Jurkat, Clone E6-1 (cell line): ENCODE measurements at regions not wholly inside any gene's neighbourhood (a gene's known extent, or its start where the extent isn't known, plus 50 kb on each side); places are given as distances from the start of the nearest gene placed in this dataset.

Experiments
- DNase-seq: peaks from one replicate; pipeline ENCODE4 v3.0.0-alpha.2; 2011; ENCODE audit warnings: low read depth, low spot score
- H3K4me3 ChIP-seq: 2 replicates; pipeline ENCODE4 v1.5.1; 2011; ENCODE audit warnings: mild to moderate bottlenecking, low read length, control low read depth, moderate library complexity

DNA sequence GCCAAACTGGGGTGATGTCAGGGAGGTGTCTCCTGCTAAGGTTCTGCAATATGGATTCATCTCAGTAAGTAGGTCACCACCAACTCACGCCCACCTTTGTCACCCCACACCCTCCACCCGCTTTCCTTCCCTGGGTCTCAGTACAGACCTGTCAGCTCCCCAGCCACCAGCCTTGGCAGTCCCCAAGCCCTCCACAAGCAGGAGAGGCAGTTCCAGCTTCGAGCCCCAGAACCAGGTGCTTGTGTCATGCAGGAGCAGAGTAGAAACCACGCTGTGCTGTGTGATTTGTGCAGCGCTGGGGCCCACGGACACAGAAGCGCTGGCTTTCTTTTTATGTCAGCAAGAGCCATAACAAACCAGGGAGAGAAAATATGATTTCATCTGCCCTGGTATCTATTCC is 89.0 kb upstream of the CDH4 start:
- H3K4me3 ChIP-seq: no peak overlapping the region
- no peak for DNase-seq

- no peak overlapping the region for H3K4me3 ChIP-seq
- no peak for DNase-seq
Measured at GRCh38 chr20:61166324-61166723, 85.7 kb upstream of the CDH4 start.

DNA sequence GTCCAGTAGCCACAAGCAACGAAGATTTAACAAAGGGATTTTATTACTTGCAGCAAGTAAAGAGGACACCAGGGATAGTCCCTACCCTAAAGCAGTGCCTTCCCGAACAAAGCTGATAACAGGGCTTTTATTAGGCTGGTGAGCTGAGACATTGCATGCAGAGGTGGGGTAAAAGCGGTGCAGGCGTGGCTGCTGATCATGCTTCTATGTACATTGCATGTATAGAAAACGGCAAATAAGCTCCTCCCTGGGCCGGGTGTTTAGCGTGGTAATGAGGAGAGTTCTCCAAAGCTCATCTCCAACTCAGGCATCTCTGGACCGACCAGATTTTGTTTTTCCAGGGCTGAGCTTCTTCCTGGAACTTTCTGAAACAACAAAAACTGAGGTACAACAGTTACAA is 83.5 kb upstream of the CDH4 start:
- no peak for DNase-seq
- H3K4me3 ChIP-seq: no peak overlapping the region

GRCh38 chr20:61169874-61170273 is 82.2 kb upstream of the CDH4 start:
- no peak for DNase-seq
- no peak overlapping the region for H3K4me3 ChIP-seq

GRCh38 chr20:61170496-61171320 is 81.4 kb upstream of the CDH4 start:
- DNase-seq: peak; percentile 51
- no peak overlapping the region for H3K4me3 ChIP-seq

DNA sequence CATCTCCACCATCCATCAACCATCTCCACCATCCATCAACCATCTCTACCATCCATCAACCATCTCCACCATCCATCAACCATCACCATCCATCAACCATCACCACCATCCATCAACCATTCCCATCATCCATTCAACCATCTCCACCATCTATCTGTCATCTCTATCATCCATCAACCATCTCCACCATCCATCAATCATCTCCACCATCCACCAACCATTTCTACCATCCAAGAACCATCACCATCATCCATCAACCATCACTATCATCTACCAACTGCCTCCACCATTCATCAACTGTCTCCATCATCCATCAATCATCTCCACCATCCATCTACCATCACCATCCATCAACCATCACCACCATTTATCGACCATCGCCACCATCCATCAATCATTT is 78.8 kb upstream of the CDH4 start:
- DNase-seq: no peak

DNA sequence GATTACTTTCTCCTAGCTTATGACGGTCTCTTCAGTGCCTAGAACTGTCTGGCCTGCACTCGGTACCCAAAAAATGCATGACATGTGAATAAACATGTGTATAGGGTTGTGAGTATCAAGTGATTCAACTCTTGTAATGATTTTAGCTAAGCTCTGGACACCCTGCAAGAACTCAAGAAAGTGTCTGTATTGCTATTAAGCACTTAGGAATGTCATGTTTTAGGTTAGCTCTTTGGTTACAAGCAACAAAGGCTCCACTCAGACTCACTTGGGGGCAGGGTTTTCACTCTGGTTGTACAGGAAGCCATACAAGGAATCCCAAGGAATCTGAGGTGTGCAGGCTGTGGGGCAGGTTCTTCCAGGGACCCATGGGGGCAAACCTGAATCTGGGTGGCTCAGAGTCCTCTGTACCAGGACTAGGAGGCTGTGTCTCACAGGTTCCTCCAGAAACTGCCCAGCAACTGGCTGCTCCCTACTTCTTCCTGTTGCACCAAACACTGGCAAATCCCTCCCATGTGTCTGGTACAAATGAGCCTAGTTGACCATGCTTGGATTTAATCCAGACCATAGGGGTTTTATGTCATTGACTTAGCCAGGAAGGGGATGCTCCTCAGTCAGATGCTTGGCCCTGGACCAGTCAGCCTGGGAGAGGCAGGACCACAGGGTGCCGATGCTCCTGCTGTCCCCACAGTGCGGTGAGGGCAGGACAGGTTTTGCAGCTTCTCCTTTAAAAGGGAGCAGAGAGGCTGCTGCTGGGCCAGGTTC is 77.9 kb upstream of the CDH4 start:
- no peak overlapping the region for H3K4me3 ChIP-seq
- no peak for DNase-seq

More for the DNA sequence above, 78.8 kb upstream of the CDH4 start:
- no peak overlapping the region for H3K4me3 ChIP-seq

DNA sequence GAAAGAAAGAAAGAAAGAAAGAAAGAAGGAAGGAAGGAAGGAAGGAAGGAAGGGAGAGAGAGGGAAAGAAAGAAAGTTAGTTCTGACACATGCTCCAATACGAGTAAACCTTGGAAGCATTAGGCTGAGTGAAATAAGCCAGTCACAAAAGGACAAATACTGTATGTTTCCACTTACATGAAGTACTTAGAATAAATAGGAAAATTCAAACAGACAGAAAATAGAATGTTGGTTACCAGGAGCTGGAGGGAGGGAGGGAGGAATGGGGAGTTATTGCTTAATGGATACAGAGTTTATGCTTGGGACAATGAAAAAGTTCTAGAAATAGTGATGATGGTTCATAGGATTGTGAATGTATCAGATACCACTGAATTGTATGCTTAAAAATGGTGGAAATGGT is 75.2 kb upstream of the CDH4 start:
- no peak for DNase-seq
- no peak overlapping the region for H3K4me3 ChIP-seq

GRCh38 chr20:61178551-61179071 is 73.5 kb upstream of the CDH4 start:
- H3K4me3 ChIP-seq: no peak overlapping the region
- DNase-seq: no peak

- H3K4me3 ChIP-seq: no peak overlapping the region
- no peak for DNase-seq
Measured at GRCh38 chr20:61184194-61184593, 67.9 kb upstream of the CDH4 start.

DNA sequence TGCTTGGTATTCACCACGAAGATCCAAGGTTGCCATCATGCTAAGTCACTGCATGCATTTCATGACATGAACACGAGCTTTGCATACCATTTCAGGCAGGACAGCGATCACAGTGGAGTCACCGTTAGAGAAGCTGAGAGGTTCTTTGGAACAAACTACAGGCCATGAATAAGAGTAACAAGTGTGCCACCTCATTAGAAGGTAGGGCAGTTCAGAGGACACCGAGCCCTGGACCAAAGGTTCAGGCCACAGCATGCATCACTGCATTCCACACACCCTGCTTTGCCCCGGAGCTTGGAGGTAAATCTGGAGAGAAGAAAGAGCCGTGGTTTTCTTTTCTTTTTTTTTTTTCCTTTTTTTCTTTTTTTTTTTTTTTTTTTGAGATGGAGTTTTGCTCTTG is 66.9 kb upstream of the CDH4 start:
- H3K4me3 ChIP-seq: no peak overlapping the region
- DNase-seq: no peak

- no peak for DNase-seq
- no peak overlapping the region for H3K4me3 ChIP-seq
Measured at GRCh38 chr20:61185841-61186601, 66.0 kb upstream of the CDH4 start.

- H3K4me3 ChIP-seq: no peak overlapping the region
- no peak for DNase-seq
Measured at GRCh38 chr20:61186771-61187472, 65.1 kb upstream of the CDH4 start.

DNA sequence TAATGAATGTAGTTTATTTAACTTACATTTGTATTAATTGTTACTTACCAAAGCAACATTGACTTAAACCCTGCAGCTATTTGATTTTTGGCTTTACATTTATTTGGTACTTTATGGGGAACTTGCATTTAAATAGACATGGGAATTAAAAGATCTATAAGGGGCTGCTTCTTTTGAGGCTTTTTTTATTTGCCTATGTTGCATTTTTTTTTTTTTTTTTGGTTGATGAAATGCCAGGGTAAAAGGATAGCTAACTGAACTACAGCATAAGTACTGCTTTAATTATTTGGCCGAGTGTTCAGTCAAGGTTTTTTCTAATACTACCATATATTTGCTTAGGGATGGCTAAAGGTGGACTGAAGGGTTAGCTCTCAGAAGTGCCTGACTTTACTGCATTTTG is 62.5 kb upstream of the CDH4 start:
- no peak for DNase-seq
- no peak overlapping the region for H3K4me3 ChIP-seq

DNA sequence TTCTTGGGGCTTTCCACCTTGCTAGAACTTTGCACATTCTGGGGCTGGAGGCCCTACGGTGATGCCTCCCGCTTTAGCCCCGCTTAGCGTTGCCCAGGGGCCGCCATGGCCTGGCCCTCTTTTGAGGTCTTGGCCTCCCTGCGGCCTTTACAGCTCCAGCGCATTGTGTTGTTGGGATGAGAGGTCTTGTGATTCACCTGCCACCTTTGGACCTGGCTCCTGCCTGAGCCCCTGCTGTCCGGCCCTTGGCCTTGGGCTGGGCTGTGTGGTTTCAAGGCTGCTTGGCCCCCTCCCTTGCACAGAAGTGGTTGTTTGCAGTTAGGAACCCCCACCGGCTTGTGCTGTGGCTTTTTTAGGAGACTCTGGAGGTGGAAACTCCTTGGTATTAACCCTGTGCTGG is 61.0 kb upstream of the CDH4 start:
- no peak overlapping the region for H3K4me3 ChIP-seq
- no peak for DNase-seq

- no peak for DNase-seq
- H3K4me3 ChIP-seq: no peak overlapping the region
Measured at GRCh38 chr20:61192337-61192950, 59.6 kb upstream of the CDH4 start.

- H3K4me3 ChIP-seq: no peak overlapping the region
- no peak for DNase-seq
Measured at GRCh38 chr20:61193164-61193563, 58.9 kb upstream of the CDH4 start.
